Loucy (cell line): ENCODE measurements at regions not wholly inside any gene's neighbourhood (a gene's known extent, or its start where the extent isn't known, plus 50 kb on each side); places are given as distances from the start of the nearest gene placed in this dataset.

ENCODE experiments used
- H2AFZ ChIP-seq: fragments of 200-600 bp; sonication (generic); 2 replicates; pipeline ENCODE4 v1.6.0; 2016; ENCODE audit warnings: antibody characterized with exemption, mild to moderate bottlenecking, low read length, moderate library complexity
- H3F3A ChIP-seq: fragments of 200-600 bp; 2 replicates; pipeline ENCODE4 v1.6.0; 2016; ENCODE audit warnings: antibody characterized with exemption, low read depth, mild to moderate bottlenecking
- H3K27me3 ChIP-seq: fragments of 200-600 bp; sonication (generic); 2 replicates; pipeline ENCODE4 v1.6.1; 2014; ENCODE audit warnings: low read length, mild to moderate bottlenecking; ENCODE audit not compliant: insufficient read depth, poor library complexity, severe bottlenecking
- H3K36me3 ChIP-seq: fragments of 200-600 bp; sonication (generic); 2 replicates; pipeline ENCODE4 v1.6.1; 2016; ENCODE audit warnings: low read length; ENCODE audit not compliant: insufficient read depth
- H3K4me1 ChIP-seq: fragments of 200-600 bp; sonication (generic); 2 replicates; pipeline ENCODE4 v1.5.1; 2014; ENCODE audit warnings: low read length, mild to moderate bottlenecking; ENCODE audit not compliant: insufficient read depth, poor library complexity, severe bottlenecking
- H3K4me2 ChIP-seq: fragments of 200-600 bp; sonication (generic); 2 replicates; pipeline ENCODE4 v1.6.0; 2014; ENCODE audit warnings: antibody characterized with exemption, low read length, low read depth, mild to moderate bottlenecking; ENCODE audit not compliant: poor library complexity, severe bottlenecking
- H3K4me3 ChIP-seq: fragments of 200-600 bp; sonication (generic); 2 replicates; pipeline ENCODE4 v1.5.1; 2014; ENCODE audit warnings: low read length, mild to moderate bottlenecking, mixed read lengths; ENCODE audit not compliant: poor library complexity, severe bottlenecking
- H3K79me2 ChIP-seq: fragments of 200-600 bp; sonication (generic); 2 replicates; pipeline ENCODE4 v1.6.1; 2014; ENCODE audit warnings: low read length; ENCODE audit not compliant: insufficient read depth
- H3K9ac ChIP-seq: fragments of 200-600 bp; sonication (generic); 2 replicates; pipeline ENCODE4 v1.6.0; 2014; ENCODE audit warnings: mild to moderate bottlenecking, low read depth, low read length, moderate library complexity; ENCODE audit not compliant: poor library complexity, severe bottlenecking
- H3K9me2 ChIP-seq: fragments of 200-600 bp; sonication (generic); replicated peaks from 2 replicates; pipeline ENCODE4 v1.6.1; 2016; ENCODE audit warnings: low read depth, low read length, mixed read lengths
- H3K9me3 ChIP-seq: fragments of 200-600 bp; sonication (generic); 2 replicates; pipeline ENCODE4 v1.6.1; 2014; ENCODE audit warnings: mild to moderate bottlenecking, antibody characterized with exemption, low read length, low read depth; ENCODE audit not compliant: insufficient read depth
- H4K20me1 ChIP-seq: fragments of 200-600 bp; sonication (generic); 2 replicates; pipeline ENCODE4 v1.6.0; 2014; ENCODE audit warnings: antibody characterized with exemption, low read length, mild to moderate bottlenecking; ENCODE audit not compliant: insufficient read depth, poor library complexity, severe bottlenecking
- EZH2phosphoT487 ChIP-seq: fragments of 200-600 bp; IDR thresholded peaks from 2 replicates; pipeline ENCODE4 v1.6.1; 2018; ENCODE audit warnings: antibody characterized with exemption, mild to moderate bottlenecking, moderate library complexity, borderline replicate concordance
- TF ChIP-seq, protein P1 (sequence below): fragments of 200-600 bp; sonication (generic); conservative IDR thresholded peaks from 2 replicates; pipeline ENCODE4 v1.5.1; 2014; ENCODE audit warnings: mild to moderate bottlenecking, antibody characterized with exemption, low read length

- Histone ChIP-seq H3K9me3 (no peaks in the 10 kb centered on the region), H3K27me3 (no peaks in the 10 kb centered on the region), H3K36me3 (no peaks in the 10 kb centered on the region), H3K9ac (no peak overlapping the region), H3K4me1 (peaks cover 12% of the 10 kb centered on the region), H3K4me3 (no peak overlapping the region), H3K4me2 (no peak overlapping the region), H3F3A (no peaks in the 10 kb centered on the region), H3K9me2 (no peaks in the 10 kb centered on the region), H4K20me1 (no peaks in the 10 kb centered on the region), H3K79me2 (no peaks in the 10 kb centered on the region), H2AFZ (no peak overlapping the region)
- no peak for TF ChIP-seq EZH2phosphoT487
- TF ChIP-seq, protein P1, sequence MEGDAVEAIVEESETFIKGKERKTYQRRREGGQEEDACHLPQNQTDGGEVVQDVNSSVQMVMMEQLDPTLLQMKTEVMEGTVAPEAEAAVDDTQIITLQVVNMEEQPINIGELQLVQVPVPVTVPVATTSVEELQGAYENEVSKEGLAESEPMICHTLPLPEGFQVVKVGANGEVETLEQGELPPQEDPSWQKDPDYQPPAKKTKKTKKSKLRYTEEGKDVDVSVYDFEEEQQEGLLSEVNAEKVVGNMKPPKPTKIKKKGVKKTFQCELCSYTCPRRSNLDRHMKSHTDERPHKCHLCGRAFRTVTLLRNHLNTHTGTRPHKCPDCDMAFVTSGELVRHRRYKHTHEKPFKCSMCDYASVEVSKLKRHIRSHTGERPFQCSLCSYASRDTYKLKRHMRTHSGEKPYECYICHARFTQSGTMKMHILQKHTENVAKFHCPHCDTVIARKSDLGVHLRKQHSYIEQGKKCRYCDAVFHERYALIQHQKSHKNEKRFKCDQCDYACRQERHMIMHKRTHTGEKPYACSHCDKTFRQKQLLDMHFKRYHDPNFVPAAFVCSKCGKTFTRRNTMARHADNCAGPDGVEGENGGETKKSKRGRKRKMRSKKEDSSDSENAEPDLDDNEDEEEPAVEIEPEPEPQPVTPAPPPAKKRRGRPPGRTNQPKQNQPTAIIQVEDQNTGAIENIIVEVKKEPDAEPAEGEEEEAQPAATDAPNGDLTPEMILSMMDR: no peak
Measured at GRCh38 chr2:60351802-60352201, 201.7 kb downstream of the BCL11A start.

DNA sequence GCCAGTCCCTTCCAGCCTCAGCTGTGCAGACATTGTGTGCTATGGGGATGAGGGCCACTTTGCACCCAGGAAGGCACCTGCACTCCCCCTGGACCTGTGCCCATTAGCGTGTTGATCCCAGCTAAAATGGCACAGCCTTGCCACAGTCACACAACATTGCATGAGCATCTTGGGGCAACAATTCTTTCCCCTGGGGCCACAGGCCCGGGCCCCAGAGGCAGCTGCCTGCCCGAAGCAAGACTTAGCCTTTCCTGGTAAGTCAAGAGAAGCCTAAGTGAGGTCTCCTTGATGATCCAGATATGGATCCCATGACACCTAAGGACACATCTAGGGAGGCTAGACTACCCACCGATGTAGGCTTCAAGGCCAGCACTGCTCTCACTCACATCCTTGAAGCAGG lies 202.1 kb downstream of the BCL11A start:
- no peak overlapping the region for H3K4me2 ChIP-seq
- no peaks in the 10 kb centered on the region for H3K9me2 ChIP-seq
- no peaks in the 10 kb centered on the region for H4K20me1 ChIP-seq
- no peaks in the 10 kb centered on the region for H3F3A ChIP-seq
- no peaks in the 10 kb centered on the region for H3K9me3 ChIP-seq
- H3K27me3 ChIP-seq: no peaks in the 10 kb centered on the region
- no peak overlapping the region for H3K4me3 ChIP-seq
- peaks cover 10% of the 10 kb centered on the region for H3K4me1 ChIP-seq
- TF ChIP-seq, protein P1: no peak
- TF ChIP-seq EZH2phosphoT487: no peak
- no peaks in the 10 kb centered on the region for H3K36me3 ChIP-seq
- H3K79me2 ChIP-seq: no peaks in the 10 kb centered on the region
- no peak overlapping the region for H2AFZ ChIP-seq
- no peak overlapping the region for H3K9ac ChIP-seq

DNA sequence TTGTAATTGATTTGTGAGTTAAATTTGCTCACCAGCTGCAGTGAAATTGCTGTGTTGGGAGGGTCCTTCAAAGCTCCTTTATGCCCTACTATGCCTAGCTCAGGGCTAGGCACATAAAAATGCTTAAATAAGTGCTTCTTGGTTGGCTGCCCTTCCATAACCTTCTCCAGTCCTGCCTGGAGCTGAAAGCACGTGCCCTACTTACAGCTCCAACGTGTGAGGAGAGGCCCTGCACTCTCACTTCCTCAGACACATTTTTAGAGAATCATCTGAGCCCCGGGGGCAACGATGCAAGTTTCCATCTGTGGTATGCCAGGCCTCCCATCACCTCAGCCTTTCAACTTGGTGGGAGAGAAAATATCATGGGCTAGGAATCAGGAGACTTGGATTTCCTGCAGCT lies 202.7 kb downstream of the BCL11A start:
- Histone ChIP-seq H3K36me3 (no peaks in the 10 kb centered on the region), H3K79me2 (no peaks in the 10 kb centered on the region), H3K4me3 (no peak overlapping the region), H3K4me1 (peaks cover 4% of the 10 kb centered on the region), H4K20me1 (no peaks in the 10 kb centered on the region), H3K9me2 (no peaks in the 10 kb centered on the region), H3K4me2 (no peak overlapping the region), H3K9ac (no peak overlapping the region), H3F3A (no peaks in the 10 kb centered on the region), H2AFZ (no peak overlapping the region), H3K9me3 (no peaks in the 10 kb centered on the region), H3K27me3 (no peaks in the 10 kb centered on the region)
- TF ChIP-seq, protein P1: no peak
- TF ChIP-seq EZH2phosphoT487: no peak
